Lung (tissue), 11 donors: ENCODE measurements at regions not wholly inside any gene's neighbourhood (a gene's known extent, or its start where the extent isn't known, plus 50 kb on each side); places are given as distances from the start of the nearest gene placed in this dataset.
"Not testable (repeated sequence)": the region's sequence is repeated elsewhere in the genome, so short reads cannot be mapped to it uniquely, and the experiment has no call there.

Experiments
- ATAC-seq: fragments of 200-7000 bp; cut with Tn5 transposase; one replicate; pipeline ENCODE4 v1.9.1; 2020; ENCODE audit warnings: moderate number of reproducible peaks; ENCODE audit not compliant: insufficient read depth, low FRiP score
- DNase-seq, 3 donors: peaks; one replicate each; pipeline ENCODE4 v3.0.0-alpha.2; 2013 to 2017
- H3K27ac ChIP-seq, 2 donors: one replicate each; pipeline ENCODE4 v1.5.1; 2013; ENCODE audit warnings: mild to moderate bottlenecking in 2 of 2, moderate library complexity in 2 of 2, control low read depth in 1 of 2, inconsistent platforms in 1 of 2, low read depth in 1 of 2, low read length in 1 of 2
- H3K27me3 ChIP-seq, 3 donors: one replicate each; pipeline ENCODE4 v1.5.1; 2013; ENCODE audit warnings: low read length in 2 of 3; ENCODE audit not compliant: control insufficient read depth in 3 of 3, insufficient read depth in 3 of 3
- H3K36me3 ChIP-seq, 4 donors: one replicate each; pipeline ENCODE4 v1.5.1; 2013; ENCODE audit warnings: low read length in 4 of 4, mild to moderate bottlenecking in 1 of 4, moderate library complexity in 1 of 4; ENCODE audit not compliant: control insufficient read depth in 4 of 4, insufficient read depth in 4 of 4
- H3K4me1 ChIP-seq, 5 donors: one replicate each; pipeline ENCODE4 v1.5.1; 2013; ENCODE audit warnings: low read length in 5 of 5, mild to moderate bottlenecking in 2 of 5, moderate library complexity in 1 of 5; ENCODE audit not compliant: control insufficient read depth in 5 of 5, insufficient read depth in 5 of 5
- H3K4me3 ChIP-seq: one replicate; pipeline ENCODE4 v1.5.1; 2013; ENCODE audit warnings: mild to moderate bottlenecking, control low read depth, moderate library complexity
- H3K9ac ChIP-seq, 2 donors: one replicate each; pipeline ENCODE4 v1.5.1; 2013; ENCODE audit warnings: low read length in 2 of 2, control low read depth in 1 of 2; ENCODE audit not compliant: insufficient read depth in 1 of 2
- H3K9me3 ChIP-seq, 4 donors: one replicate each; pipeline ENCODE4 v1.5.1; 2013; ENCODE audit warnings: low read length in 3 of 4, mild to moderate bottlenecking in 1 of 4, moderate library complexity in 1 of 4; ENCODE audit not compliant: control insufficient read depth in 4 of 4, insufficient read depth in 3 of 4
- CTCF ChIP-seq: IDR thresholded peaks from 2 replicates; pipeline ENCODE4 v1.5.1; 2012; ENCODE audit warnings: mild to moderate bottlenecking; ENCODE audit errors: control extremely low read depth, extremely low read depth
- WGBS, 2 donors: extraction: QIAGEN DNeasy Blood & Tissue Kit; methylation state at CpG; one replicate each; pipeline ENCODE4 v1.1.7; 2013; 5-methylcytosine and 5-hydroxymethylcytosine counted together
- donor health status: control.
- donor health status: control.
- donor health status: Bipolar disorder and iron deficiency.
- donor health status: healthy.
- donor health status: DM: yes; HTN: yes; CAD: no.

DNA sequence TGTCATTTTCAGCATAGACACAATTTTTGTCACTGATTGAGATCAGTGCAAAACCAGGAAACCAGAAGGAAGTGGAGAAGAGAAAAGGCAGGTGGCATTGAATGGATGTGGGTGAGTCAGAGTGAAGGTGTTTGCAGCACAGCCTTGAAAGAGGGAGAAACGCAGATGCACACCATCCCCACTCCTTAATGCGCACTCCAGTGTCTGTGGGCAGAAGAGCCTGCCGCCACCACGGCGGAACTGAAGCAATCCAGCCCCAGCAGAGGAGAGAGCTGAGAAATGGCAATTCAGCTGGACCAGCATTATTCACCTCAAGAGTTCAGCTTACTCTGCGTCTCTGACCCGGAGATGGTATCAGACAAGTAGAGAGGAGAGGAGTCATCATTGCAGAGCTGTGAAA lies 393.1 kb upstream of the FRG1 start:
- Histone ChIP-seq H3K4me3 (no peak overlapping the region), H3K9me3 (peaks cover 0 to 1% (median 0%) of the 10 kb centered on the region in 4 donors), H3K9ac (no peak overlapping the region), H3K27ac (no peak overlapping the region), H3K27me3 (no peaks in the 10 kb centered on the region), H3K4me1 (no peaks in the 10 kb centered on the region), H3K36me3 (no peaks in the 10 kb centered on the region)
- DNase-seq (peak in 2 of 3 donors; percentile 4 to 14), ATAC-seq (no peak)
- no peak for TF ChIP-seq CTCF
- WGBS, 2 donors = 71 to 87% methylated on average over 7 of the region's 7 CpGs

DNA sequence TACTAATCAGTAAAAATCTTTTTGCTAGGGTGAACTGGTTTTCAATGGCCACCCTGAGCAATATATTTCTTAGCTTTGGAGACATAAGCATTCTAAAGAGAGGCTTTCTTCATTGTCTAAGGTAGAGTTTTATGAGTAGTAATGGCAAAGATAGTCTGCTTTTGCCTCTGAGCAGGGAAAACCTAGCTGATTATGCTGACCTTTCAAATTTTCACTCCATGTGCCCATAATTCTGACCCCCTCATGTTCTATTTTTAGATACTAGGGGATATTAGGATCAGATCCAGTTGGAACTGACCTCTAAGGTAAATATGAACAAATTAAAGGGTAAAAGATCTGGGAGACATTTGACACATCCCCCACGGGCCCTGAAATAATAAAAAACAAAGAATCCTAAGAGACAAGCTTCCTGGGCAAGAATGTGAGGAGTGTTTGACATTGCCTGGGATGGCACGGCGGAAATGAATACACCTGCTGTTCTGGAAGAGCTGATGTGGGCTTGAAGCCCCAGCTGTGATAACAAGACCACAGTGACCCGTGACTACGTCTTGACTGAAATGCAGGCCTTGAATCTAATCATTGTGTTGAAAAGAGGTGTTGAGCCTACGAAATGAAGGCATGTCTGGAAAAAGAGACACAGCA lies 392.1 kb upstream of the FRG1 start:
- H3K4me3 ChIP-seq = no peak overlapping the region
- TF ChIP-seq CTCF = no peak
- H3K27ac ChIP-seq = no peak overlapping the region
- no peaks in the 10 kb centered on the region for H3K36me3 ChIP-seq
- H3K27me3 ChIP-seq = no peaks in the 10 kb centered on the region
- no peak overlapping the region for H3K9ac ChIP-seq
- WGBS, 2 donors = 66 to 75% methylated on average over 6 of the region's 6 CpGs
- ATAC-seq = no peak
- H3K9me3 ChIP-seq = peaks cover 0 to 1% (median 0%) of the 10 kb centered on the region in 4 donors
- no peaks in the 10 kb centered on the region for H3K4me1 ChIP-seq
- DNase-seq = no peak

DNA sequence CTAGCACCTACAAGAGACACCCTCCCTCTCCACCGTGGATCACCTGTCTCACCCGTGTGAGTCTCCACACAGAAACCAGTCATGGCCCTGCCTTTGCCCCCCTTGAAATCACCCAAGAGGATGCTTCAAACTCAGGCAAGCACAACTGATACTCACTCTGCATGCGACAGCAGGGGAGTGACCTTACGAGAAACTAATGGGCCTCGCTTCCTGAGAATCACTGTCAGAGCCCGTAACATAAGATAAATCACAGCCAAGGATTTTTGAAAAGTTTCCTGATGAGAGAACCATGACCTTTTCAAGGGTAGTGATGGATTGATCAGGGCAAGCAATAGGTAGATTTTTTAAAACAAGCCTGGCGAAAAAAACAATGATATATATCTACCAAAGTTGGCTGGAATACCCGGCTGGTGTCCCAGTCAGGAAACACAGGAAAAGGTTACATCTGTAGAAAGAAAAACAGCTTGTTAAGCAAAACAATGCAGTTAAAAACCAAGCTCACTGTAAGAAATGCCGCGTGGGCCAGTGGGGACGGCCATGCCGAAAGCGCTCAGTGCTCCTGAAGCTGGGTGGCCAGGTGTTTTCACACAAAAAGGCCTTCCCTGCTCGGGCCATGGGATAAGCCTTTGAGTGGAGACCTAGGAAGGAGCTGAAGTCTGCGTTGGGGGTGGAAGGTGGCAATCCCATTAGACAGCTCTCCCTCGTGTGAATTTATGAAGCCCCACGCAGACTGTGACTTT lies 388.6 kb upstream of the FRG1 start:
- DNase-seq = peak in 1 of 3 donors; percentile 8
- not testable (repeated sequence) for H3K9ac ChIP-seq, H3K9me3 ChIP-seq, H3K27ac ChIP-seq, H3K27me3 ChIP-seq, ATAC-seq, H3K4me1 ChIP-seq, H3K36me3 ChIP-seq, H3K4me3 ChIP-seq
- WGBS, 2 donors = 76 to 81% methylated on average over 17 of the region's 17 CpGs

- not testable (repeated sequence) for H3K27me3 ChIP-seq, ATAC-seq, H3K36me3 ChIP-seq, DNase-seq, H3K27ac ChIP-seq, H3K9ac ChIP-seq, H3K4me3 ChIP-seq, H3K9me3 ChIP-seq, H3K4me1 ChIP-seq
- 81 to 87% methylated on average over 7 of the region's 8 CpGs for WGBS, 2 donors
Observed at GRCh38 chr4:189560605-189561004, 380.1 kb upstream of the FRG1 start.

- H3K27me3 ChIP-seq, H3K4me1 ChIP-seq, H3K36me3 ChIP-seq, H3K27ac ChIP-seq, H3K9me3 ChIP-seq, DNase-seq, H3K9ac ChIP-seq, H3K4me3 ChIP-seq, ATAC-seq: not testable (repeated sequence)
- WGBS, 2 donors = 35 to 65% methylated on average over 2 to 3 of the region's 3 CpGs
Observed at GRCh38 chr4:189563751-189564150, 376.9 kb upstream of the FRG1 start.

- ATAC-seq, H3K9ac ChIP-seq, DNase-seq, H3K4me3 ChIP-seq, H3K27me3 ChIP-seq, H3K4me1 ChIP-seq, H3K36me3 ChIP-seq, H3K9me3 ChIP-seq, H3K27ac ChIP-seq: not testable (repeated sequence)
- 72 to 85% methylated on average over 2 of the region's 2 CpGs for WGBS, 2 donors
Observed at GRCh38 chr4:189566271-189566670, 374.4 kb upstream of the FRG1 start.

DNA sequence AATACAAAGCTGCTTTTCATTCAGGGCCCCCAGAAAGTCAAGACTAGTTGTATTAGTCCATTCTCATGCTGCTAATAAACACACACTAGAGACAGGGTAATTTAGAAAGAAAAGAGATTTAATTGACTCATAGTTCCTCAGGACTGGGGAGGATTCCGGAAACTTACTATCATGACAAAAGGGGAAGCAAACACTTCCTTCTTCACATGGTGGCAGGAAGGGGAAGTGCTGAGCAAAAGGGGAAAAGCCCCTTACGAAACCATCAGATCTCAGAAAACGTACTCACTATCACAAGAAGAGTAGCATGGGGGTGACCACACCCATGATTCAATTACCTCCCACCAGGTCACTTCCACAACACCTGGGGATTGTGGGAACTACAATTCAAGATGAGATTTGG lies 373.8 kb upstream of the FRG1 start:
- not testable (repeated sequence) for H3K4me1 ChIP-seq, H3K36me3 ChIP-seq, H3K9me3 ChIP-seq, H3K4me3 ChIP-seq, H3K27me3 ChIP-seq, DNase-seq, H3K9ac ChIP-seq, H3K27ac ChIP-seq
- WGBS, 2 donors = 17 to 50% methylated on average over 3 of the region's 3 CpGs
- ATAC-seq = peak; percentile 36
